Amygdala (tissue), 56 donors: ENCODE measurements at regions not wholly inside any gene's neighbourhood (a gene's known extent, or its start where the extent isn't known, plus 50 kb on each side); places are given as distances from the start of the nearest gene placed in this dataset.
"Not testable (repeated sequence)": the region's sequence is repeated elsewhere in the genome, so short reads cannot be mapped to it uniquely, and the experiment has no call there.

Experiments
- DNase-seq, 56 donors: peaks; one replicate each; lab custom pipeline; 2025; lab: John Stamatoyannopoulos, UW

GRCh38 chr17:62206550-62206949, 141.5 kb upstream of the MED13 start:
- no peak for DNase-seq

DNA sequence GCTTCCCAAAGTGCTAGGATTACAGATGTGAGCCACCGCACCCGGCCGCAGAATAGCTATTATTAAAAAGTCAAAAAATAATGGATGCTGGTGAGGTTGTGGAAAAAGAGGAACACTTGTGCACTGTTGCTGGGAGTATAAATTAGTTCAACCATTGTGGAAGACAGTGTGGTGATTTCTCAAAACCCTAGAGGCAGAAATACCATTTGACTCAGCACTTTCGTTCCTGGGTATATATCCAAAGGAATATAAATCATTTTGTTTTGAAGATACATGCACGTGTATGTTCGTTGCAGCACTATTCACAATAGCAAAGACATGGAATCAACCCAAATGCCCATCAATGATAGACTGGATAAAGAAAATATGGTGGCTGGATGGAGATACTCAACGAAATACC, 132.1 kb upstream of the MED13 start:
- not testable (repeated sequence) for DNase-seq

GRCh38 chr17:62196587-62196986, 131.5 kb upstream of the MED13 start:
- not testable (repeated sequence) for DNase-seq

GRCh38 chr17:62194401-62194800, 129.3 kb upstream of the MED13 start:
- no peak for DNase-seq

DNA sequence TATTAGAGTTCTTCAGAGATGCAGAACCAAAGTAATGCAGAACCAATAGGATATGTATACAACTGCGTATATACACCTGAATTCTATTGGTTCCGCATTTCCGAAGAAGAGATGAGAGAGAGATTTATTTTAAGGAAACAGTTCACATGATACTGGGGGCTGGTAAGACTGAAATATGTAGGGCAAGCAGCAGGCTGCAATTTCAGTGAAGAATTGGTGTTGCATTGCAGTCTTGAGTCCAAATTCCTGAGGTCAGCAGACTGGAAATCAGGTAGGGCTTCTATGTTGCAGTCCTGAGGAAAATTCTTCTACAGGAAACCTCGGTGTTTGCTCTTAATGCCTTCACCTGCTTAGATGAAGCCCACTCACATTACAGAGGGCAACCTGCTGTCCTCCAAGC, 128.2 kb upstream of the MED13 start:
- DNase-seq, result no peak

DNA sequence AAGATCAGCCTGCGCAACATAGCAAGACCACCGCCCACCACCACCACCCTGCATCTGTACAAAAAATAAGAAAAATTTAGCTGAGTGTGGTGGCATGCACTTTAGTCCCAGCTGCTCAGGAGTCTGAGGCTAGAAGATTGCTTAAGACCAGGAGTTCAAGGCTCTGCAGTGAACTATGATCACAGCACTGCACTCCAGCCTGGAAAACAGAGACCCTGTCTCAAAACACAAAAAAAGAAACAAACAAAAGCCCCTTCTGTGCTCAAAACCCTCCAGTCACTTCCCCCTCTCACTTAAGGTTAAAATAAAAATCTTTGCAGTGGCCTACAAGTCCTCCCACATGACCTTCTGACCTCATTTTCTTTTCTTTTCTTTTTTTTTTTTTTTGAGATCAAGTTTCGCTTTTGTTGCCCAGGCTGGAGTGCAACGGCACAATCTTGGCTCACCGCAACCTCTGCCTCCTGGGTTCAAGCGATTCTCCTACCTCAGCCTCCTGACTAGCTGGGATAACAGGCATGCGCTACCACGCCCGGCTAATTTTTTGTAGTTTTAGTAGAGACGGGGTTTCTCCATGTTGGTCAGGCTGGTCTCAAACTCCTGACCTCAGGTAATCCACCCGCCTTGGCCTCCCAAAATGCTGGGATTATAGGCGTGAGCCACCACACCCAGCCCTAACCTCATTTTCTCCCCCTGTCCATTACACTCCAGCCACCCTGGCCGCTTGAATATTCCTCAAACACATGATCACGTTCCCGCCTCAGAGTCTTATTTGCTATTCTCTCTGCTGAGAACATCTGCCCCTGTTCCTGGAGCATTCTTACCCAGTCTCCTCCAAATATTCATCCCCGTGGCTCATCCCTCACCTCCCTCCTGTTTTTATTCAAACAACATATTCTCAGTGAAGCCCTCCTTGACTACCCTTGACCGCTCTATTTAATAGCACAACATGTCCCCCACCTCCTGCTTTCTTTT, 126.6 kb upstream of the MED13 start:
- DNase-seq, result no peak

DNA sequence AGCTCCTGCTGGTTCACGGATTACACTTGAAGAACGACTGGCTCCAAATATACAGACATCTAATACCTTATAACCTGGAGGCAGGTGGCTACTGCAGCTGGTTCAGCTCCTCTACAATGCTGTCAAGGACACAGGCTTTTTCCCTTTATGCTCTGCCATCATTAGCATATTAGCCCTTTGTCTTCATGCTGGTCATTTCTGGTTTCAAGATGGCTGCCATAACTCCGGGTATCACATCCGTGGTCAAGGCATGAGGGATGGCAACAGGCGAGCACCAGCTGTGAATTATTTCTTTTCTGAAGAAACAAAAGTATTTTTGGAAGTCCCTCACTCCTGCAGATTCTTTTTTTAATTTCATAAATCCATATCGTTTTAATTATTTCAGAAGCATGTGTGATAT, 124.3 kb upstream of the MED13 start:
- DNase-seq, result no peak

- DNase-seq, result no peak
Observed at GRCh38 chr17:62188713-62189112, 123.6 kb upstream of the MED13 start.

GRCh38 chr17:62187681-62188080, 122.6 kb upstream of the MED13 start:
- no peak for DNase-seq

- no peak for DNase-seq
Observed at GRCh38 chr17:62186841-62187240, 121.8 kb upstream of the MED13 start.

GRCh38 chr17:62180772-62181171, 115.7 kb upstream of the MED13 start:
- DNase-seq, result no peak

- no peak for DNase-seq
Observed at GRCh38 chr17:62179525-62180161, 114.6 kb upstream of the MED13 start.

DNA sequence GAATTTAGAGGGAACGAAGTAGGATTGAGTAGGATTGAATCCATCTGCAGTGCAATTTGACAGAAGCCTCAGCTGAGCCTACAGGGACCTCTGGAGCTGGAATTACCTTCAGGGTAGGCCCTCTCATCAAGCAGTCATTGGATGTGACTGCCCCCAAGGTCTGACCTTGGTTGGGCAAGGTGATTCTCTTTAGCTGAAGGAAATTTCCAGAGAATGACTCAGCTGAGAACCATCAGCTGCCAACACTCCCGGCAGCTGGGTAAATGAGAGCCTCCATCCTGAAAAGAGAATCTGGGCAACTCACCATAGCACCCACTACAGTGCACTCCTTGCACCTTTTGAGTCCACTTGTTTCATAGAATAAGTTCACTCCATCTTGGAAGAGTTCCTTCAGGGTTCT, 113.5 kb upstream of the MED13 start:
- no peak for DNase-seq

DNA sequence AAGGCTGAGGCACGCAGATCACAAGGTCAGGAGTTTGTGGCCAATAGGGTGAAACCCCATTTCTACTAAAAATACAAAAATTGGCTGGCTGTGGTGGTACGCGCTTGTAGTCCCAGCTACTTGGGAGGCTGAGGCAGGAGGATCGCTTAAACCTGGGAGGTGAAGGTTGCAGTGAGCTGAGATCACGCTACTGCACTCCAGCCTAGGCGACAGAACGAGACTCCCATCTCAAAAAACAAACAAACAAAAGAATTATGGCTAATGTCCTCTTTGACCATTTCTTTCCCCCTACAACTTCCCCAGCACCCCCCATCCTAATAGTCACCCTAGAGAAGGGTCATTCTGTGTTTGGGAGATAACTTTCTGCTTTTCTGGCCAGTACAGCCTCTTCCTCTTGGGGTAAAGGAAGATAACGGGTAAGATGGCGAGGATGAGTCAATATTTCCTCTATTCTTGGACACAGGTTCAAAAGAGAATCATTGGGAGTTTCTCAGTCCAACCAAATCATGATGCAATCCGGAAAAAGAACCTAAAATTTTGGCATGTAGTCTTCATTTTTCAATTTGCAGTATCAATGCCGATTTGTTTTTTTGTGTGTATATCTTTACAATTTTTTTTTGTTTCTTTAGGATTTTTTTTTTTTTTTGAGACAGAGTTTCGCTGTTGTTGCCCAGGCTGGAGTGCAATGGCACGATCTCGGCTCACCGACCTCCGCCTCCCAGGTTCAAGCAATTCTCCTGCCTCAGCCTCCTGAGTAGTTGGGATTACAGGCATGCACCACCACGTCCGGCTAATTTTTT, 107.6 kb upstream of the MED13 start:
- DNase-seq, result no peak

GRCh38 chr17:62167076-62167475, 102.0 kb upstream of the MED13 start:
- DNase-seq, result no peak

- no peak for DNase-seq
Observed at GRCh38 chr17:62164747-62165722, 100.0 kb upstream of the MED13 start.

- no peak for DNase-seq
Observed at GRCh38 chr17:62163847-62164246, 98.8 kb upstream of the MED13 start.

- DNase-seq, result no peak
Observed at GRCh38 chr17:62162898-62163297, 97.8 kb upstream of the MED13 start.

GRCh38 chr17:62161405-62162148, 96.5 kb upstream of the MED13 start:
- no peak for DNase-seq
